PC-9 (cell line): ENCODE measurements at regions not wholly inside any gene's neighbourhood (a gene's known extent, or its start where the extent isn't known, plus 50 kb on each side); places are given as distances from the start of the nearest gene placed in this dataset.
"Not testable (repeated sequence)": the region's sequence is repeated elsewhere in the genome, so short reads cannot be mapped to it uniquely, and the experiment has no call there.

Source experiments
- EZH2 ChIP-seq: fragments of 200-600 bp; sonication (generic); IDR thresholded peaks from 2 replicates; pipeline ENCODE4 v1.8.0; 2017; ENCODE audit warnings: antibody characterized with exemption, low read depth
- TF ChIP-seq, protein P1 (sequence below): fragments of 200-600 bp; sonication (generic); conservative IDR thresholded peaks from 2 replicates; pipeline ENCODE4 v1.6.1; 2017; ENCODE audit warnings: mixed run types, antibody characterized with exemption, mild to moderate bottlenecking, moderate library complexity

DNA sequence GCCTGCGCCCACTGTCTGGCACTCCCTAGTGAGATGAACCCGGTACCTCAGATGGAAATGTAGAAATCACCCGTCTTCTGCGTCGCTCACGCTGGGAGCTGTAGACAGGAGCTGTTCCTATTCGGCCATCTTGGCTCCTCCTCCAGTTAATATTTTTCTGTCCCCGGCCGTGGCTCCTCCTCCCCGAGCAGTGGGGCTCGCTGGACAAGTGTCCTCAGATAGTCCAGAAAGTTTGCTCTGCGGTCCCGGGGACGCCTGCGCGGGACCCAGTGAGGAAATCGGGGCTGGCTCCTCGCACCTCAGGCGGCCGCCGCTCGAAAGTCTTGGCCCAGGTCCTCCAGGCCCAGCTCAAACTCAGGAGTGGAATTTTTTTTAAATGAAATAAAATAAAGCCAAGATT lies 749.3 kb upstream of the CHORDC1 start:
- TF ChIP-seq, protein P1, sequence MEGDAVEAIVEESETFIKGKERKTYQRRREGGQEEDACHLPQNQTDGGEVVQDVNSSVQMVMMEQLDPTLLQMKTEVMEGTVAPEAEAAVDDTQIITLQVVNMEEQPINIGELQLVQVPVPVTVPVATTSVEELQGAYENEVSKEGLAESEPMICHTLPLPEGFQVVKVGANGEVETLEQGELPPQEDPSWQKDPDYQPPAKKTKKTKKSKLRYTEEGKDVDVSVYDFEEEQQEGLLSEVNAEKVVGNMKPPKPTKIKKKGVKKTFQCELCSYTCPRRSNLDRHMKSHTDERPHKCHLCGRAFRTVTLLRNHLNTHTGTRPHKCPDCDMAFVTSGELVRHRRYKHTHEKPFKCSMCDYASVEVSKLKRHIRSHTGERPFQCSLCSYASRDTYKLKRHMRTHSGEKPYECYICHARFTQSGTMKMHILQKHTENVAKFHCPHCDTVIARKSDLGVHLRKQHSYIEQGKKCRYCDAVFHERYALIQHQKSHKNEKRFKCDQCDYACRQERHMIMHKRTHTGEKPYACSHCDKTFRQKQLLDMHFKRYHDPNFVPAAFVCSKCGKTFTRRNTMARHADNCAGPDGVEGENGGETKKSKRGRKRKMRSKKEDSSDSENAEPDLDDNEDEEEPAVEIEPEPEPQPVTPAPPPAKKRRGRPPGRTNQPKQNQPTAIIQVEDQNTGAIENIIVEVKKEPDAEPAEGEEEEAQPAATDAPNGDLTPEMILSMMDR = not testable (repeated sequence)
- not testable (repeated sequence) for TF ChIP-seq EZH2
